SH-SY5Y (cell line): ENCODE measurements at regions not wholly inside any gene's neighbourhood (a gene's known extent, or its start where the extent isn't known, plus 50 kb on each side); places are given as distances from the start of the nearest gene placed in this dataset.

Source experiments
- GATA2 ChIP-seq: IDR thresholded peaks from 2 replicates; pipeline ENCODE4 v1.6.1; 2011; ENCODE audit warnings: mild to moderate bottlenecking, low read depth, low read length
- GATA3 ChIP-seq: IDR thresholded peaks from 2 replicates; pipeline ENCODE4 v1.6.1; 2011; ENCODE audit warnings: low read depth, mild to moderate bottlenecking, low read length, moderate library complexity

GRCh38 chr12:107165581-107165980, 72.2 kb upstream of the CRY1 start:
- TF ChIP-seq GATA2 = no peak
- no peak for TF ChIP-seq GATA3
